Peyer's patch (tissue), 4 donors: ENCODE measurements at regions not wholly inside any gene's neighbourhood (a gene's known extent, or its start where the extent isn't known, plus 50 kb on each side); places are given as distances from the start of the nearest gene placed in this dataset.

Experiments
- DNase-seq, 3 donors: peaks; one replicate each; pipeline ENCODE4 v3.0.0-alpha.2; 2017 to 2019
- H3K27ac ChIP-seq, 4 donors: fragments of 200-600 bp; sonication (generic); one replicate each; pipeline ENCODE4 v1.5.1; 2016 to 2019
- H3K27me3 ChIP-seq, 2 donors: fragments of 200-600 bp; sonication (generic); one replicate each; pipeline ENCODE4 v1.5.1; 2019
- H3K36me3 ChIP-seq, 3 donors: fragments of 200-600 bp; sonication (generic); one replicate each; pipeline ENCODE4 v1.5.1; 2016 to 2019
- H3K4me1 ChIP-seq, 4 donors: fragments of 200-600 bp; sonication (generic); one replicate each; pipeline ENCODE4 v1.5.1; 2016 to 2019
- H3K4me3 ChIP-seq, 4 donors: fragments of 200-600 bp; sonication (generic); 1 replicate in 3 of 4; 2 replicates in 1 of 4; pipeline ENCODE4 v1.5.1; 2016 to 2019; ENCODE audit warnings: mild to moderate bottlenecking in 1 of 4
- H3K9me3 ChIP-seq, 4 donors: fragments of 200-600 bp; sonication (generic); one replicate each; pipeline ENCODE4 v1.5.1; 2016 to 2019; ENCODE audit warnings: mild to moderate bottlenecking in 1 of 4
- CTCF ChIP-seq, 6 experiments: fragments of 450-650 bp in 4 of 6; fragments of 200-600 bp in 2 of 6; sonication (generic) in 1 of 6; IDR thresholded peaks; one replicate each; pipeline ENCODE4 v1.5.1; 2017 to 2019; ENCODE audit warnings: antibody characterized with exemption in 6 of 6, mild to moderate bottlenecking in 3 of 6, moderate library complexity in 1 of 6
- POLR2A ChIP-seq, 2 donors: fragments of 450-650 bp; IDR thresholded peaks; one replicate each; pipeline ENCODE4 v1.5.1; 2017; ENCODE audit warnings: antibody characterized with exemption in 2 of 2, mild to moderate bottlenecking in 2 of 2, moderate library complexity in 2 of 2

GRCh38 chr2:204150721-204151120, 214.2 kb downstream of the ICOS start:
- Histone ChIP-seq H3K27me3 (no peaks in the 10 kb centered on the region), H3K4me3 (no peak overlapping the region), H3K4me1 (no peaks in the 10 kb centered on the region), H3K9me3 (no peaks in the 10 kb centered on the region), H3K36me3 (no peaks in the 10 kb centered on the region), H3K27ac (no peak overlapping the region)
- DNase-seq, result no peak
- TF ChIP-seq CTCF (IDR thresholded peaks at IDR 0.05) (no peak), POLR2A (IDR thresholded peaks at IDR 0.05) (no peak)

- no peaks in the 10 kb centered on the region for H3K9me3 ChIP-seq
- no peak overlapping the region for H3K4me3 ChIP-seq
- TF ChIP-seq POLR2A (IDR thresholded peaks at IDR 0.05) (no peak), CTCF (IDR thresholded peaks at IDR 0.05) (no peak)
- no peaks in the 10 kb centered on the region for H3K4me1 ChIP-seq
- no peak overlapping the region for H3K27ac ChIP-seq
- H3K36me3 ChIP-seq, result no peaks in the 10 kb centered on the region
- H3K27me3 ChIP-seq, result no peaks in the 10 kb centered on the region
- DNase-seq, result no peak
Observed at GRCh38 chr2:204152616-204153015, 216.1 kb downstream of the ICOS start.

GRCh38 chr2:204154863-204155262, 218.3 kb downstream of the ICOS start:
- H3K4me1 ChIP-seq, result no peaks in the 10 kb centered on the region
- no peak overlapping the region for H3K27ac ChIP-seq
- H3K27me3 ChIP-seq, result no peaks in the 10 kb centered on the region
- H3K4me3 ChIP-seq, result no peak overlapping the region
- DNase-seq, result no peak
- no peaks in the 10 kb centered on the region for H3K36me3 ChIP-seq
- TF ChIP-seq POLR2A (IDR thresholded peaks at IDR 0.05) (no peak), CTCF (IDR thresholded peaks at IDR 0.05) (no peak)
- peaks cover 0 to 4% (median 0%) of the 10 kb centered on the region in 4 donors for H3K9me3 ChIP-seq

GRCh38 chr2:204156456-204156855, 219.9 kb downstream of the ICOS start:
- no peak for TF ChIP-seq POLR2A (IDR thresholded peaks at IDR 0.05)
- no peak for TF ChIP-seq CTCF (IDR thresholded peaks at IDR 0.05)
- Histone ChIP-seq H3K9me3 (peaks cover 0 to 4% (median 0%) of the 10 kb centered on the region in 4 donors), H3K4me3 (no peak overlapping the region), H3K27ac (no peak overlapping the region), H3K4me1 (no peaks in the 10 kb centered on the region), H3K27me3 (no peaks in the 10 kb centered on the region), H3K36me3 (no peaks in the 10 kb centered on the region)
- no peak for DNase-seq

- no peak overlapping the region for H3K4me3 ChIP-seq
- no peaks in the 10 kb centered on the region for H3K36me3 ChIP-seq
- H3K27me3 ChIP-seq, result no peaks in the 10 kb centered on the region
- no peak overlapping the region for H3K27ac ChIP-seq
- H3K4me1 ChIP-seq, result no peaks in the 10 kb centered on the region
- peaks cover 0 to 4% (median 0%) of the 10 kb centered on the region in 4 donors for H3K9me3 ChIP-seq
- no peak for TF ChIP-seq POLR2A (IDR thresholded peaks at IDR 0.05)
- TF ChIP-seq CTCF (IDR thresholded peaks at IDR 0.05), result no peak
- no peak for DNase-seq
Observed at GRCh38 chr2:204157684-204158083, 221.1 kb downstream of the ICOS start.

GRCh38 chr2:204159526-204159925, 223.0 kb downstream of the ICOS start:
- TF ChIP-seq POLR2A (IDR thresholded peaks at IDR 0.05) (no peak), CTCF (IDR thresholded peaks at IDR 0.05) (no peak)
- Histone ChIP-seq H3K27me3 (no peaks in the 10 kb centered on the region), H3K9me3 (peaks cover 0 to 4% (median 0%) of the 10 kb centered on the region in 4 donors), H3K4me1 (no peaks in the 10 kb centered on the region), H3K36me3 (no peaks in the 10 kb centered on the region), H3K27ac (no peak overlapping the region), H3K4me3 (no peak overlapping the region)
- no peak for DNase-seq
